Left lung (tissue), 4 donors: ENCODE measurements at regions not wholly inside any gene's neighbourhood (a gene's known extent, or its start where the extent isn't known, plus 50 kb on each side); places are given as distances from the start of the nearest gene placed in this dataset.
"Not testable (repeated sequence)": the region's sequence is repeated elsewhere in the genome, so short reads cannot be mapped to it uniquely, and the experiment has no call there.

Source experiments
- ATAC-seq: fragments of 200-7000 bp; cut with Tn5 transposase; one replicate; pipeline ENCODE4 v1.9.1; 2020; ENCODE audit warnings: moderate library complexity
- DNase-seq, 4 donors: peaks; one replicate each; pipeline ENCODE4 v3.0.0-alpha.2; 2013 to 2020
- H3K27ac ChIP-seq, 2 donors: fragments of 200-600 bp; sonication (generic) in 1 of 2; one replicate each; pipeline versions ENCODE4 v1.5.0 to v1.8.0; 2020 to 2021
- H3K27me3 ChIP-seq, 2 donors: fragments of 200-600 bp; sonication (generic) in 1 of 2; one replicate each; pipeline versions ENCODE4 v1.5.0 to v1.8.0; 2020 to 2021
- H3K36me3 ChIP-seq, 2 donors: fragments of 200-600 bp; sonication (generic) in 1 of 2; one replicate each; pipeline versions ENCODE4 v1.5.0 to v1.8.0; 2020 to 2021
- H3K4me1 ChIP-seq, 2 donors: fragments of 200-600 bp; one replicate each; pipeline ENCODE4 v1.8.0; 2021
- H3K4me3 ChIP-seq, 2 donors: fragments of 200-600 bp; sonication (generic) in 1 of 2; one replicate each; pipeline versions ENCODE4 v1.5.0 to v1.8.0; 2020 to 2021; ENCODE audit warnings: mild to moderate bottlenecking in 1 of 2
- H3K9me3 ChIP-seq, 2 donors: fragments of 200-600 bp; sonication (generic) in 1 of 2; one replicate each; pipeline versions ENCODE4 v1.5.0 to v1.8.0; 2020 to 2021
- CTCF ChIP-seq, 2 donors: fragments of 200-600 bp; sonication (generic) in 1 of 2; IDR thresholded peaks; one replicate each; pipeline versions ENCODE4 v1.5.0 to v1.8.0; 2021; ENCODE audit warnings: antibody characterized with exemption in 2 of 2
- intact Hi-C, 2 donors: fragments of 100-400 bp; cut with DNase I; formaldehyde crosslinking; loops; one replicate each; pipeline versions ENCODE4 v1.11.2 to v1.14.2; 2022
- donor health status: DM: no; HTN: yes; CAD: no.
- donor health status: DM: no; HTN: no; CAD: no.

DNA sequence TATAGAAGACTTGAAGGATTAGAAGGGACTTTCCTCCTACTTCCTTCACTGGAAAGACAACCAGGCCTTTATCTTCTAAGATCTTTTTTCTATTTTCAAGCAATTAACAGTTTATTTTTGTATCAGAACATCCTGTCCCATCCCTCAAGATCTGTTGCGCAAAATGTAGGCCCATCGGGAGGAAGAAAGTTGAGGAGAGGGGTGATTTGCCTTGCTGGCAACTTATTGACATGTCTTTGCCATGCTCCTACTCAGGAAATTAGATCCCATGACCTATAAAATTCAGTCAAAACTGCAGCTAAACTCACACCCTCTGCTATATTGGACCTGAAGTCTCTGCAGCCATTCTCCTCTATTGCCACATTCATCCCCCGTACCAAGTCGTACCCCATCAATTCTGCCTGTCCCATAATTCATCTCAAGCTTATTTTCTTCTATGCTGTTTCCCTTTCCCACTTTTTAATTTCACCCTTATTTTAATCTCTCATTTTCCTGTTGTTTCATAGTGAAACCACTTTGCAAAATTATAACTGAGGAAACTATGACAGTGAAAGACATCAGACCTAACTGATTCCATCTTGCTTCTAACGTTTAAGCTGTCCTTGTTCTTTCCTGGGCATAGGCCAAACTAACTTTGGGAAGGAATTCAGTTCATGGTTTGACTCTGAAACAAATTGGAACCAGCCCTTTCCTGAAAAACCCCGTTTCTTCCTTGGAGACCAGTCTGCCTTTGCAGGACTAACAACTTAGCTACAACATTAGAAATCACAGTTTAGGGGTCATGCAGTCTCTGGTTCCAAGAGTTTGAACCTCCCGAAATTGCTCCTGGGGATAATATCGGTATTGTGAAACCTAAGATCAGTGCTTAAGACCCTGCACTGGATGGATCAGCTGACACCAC lies 195.7 kb upstream of the PTBP2 start:
- no peak overlapping the region for H3K4me3 ChIP-seq

GRCh38 chr1:96528672-96529071 lies 192.9 kb upstream of the PTBP2 start:
- ATAC-seq, H3K4me1 ChIP-seq, H3K36me3 ChIP-seq, DNase-seq, H3K27ac ChIP-seq, H3K4me3 ChIP-seq, intact Hi-C loops, H3K27me3 ChIP-seq: not testable (repeated sequence)
- H3K9me3 ChIP-seq = peaks cover 0 to 14% of the 10 kb centered on the region in 2 donors

More for the DNA sequence above, 195.7 kb upstream of the PTBP2 start:
- no peak for ATAC-seq
- no peak for DNase-seq
- intact Hi-C loops = no loop called here
- no peak overlapping the region for H3K27ac ChIP-seq
- H3K4me1 ChIP-seq = no peaks in the 10 kb centered on the region
- no peaks in the 10 kb centered on the region for H3K36me3 ChIP-seq
- TF ChIP-seq CTCF (IDR thresholded peaks at IDR 0.05) = no peak
- H3K27me3 ChIP-seq = no peaks in the 10 kb centered on the region
- H3K9me3 ChIP-seq = peaks cover 0 to 14% of the 10 kb centered on the region in 2 donors

GRCh38 chr1:96533820-96534219 lies 187.8 kb upstream of the PTBP2 start:
- intact Hi-C loops = no loop called here
- DNase-seq (no peak), ATAC-seq (no peak)
- TF ChIP-seq CTCF (IDR thresholded peaks at IDR 0.05) = no peak
- H3K4me1 ChIP-seq = no peaks in the 10 kb centered on the region
- H3K27me3 ChIP-seq = no peaks in the 10 kb centered on the region
- no peak overlapping the region for H3K4me3 ChIP-seq
- H3K9me3 ChIP-seq = peaks cover 0 to 6% of the 10 kb centered on the region in 2 donors
- no peaks in the 10 kb centered on the region for H3K36me3 ChIP-seq
- no peak overlapping the region for H3K27ac ChIP-seq

DNA sequence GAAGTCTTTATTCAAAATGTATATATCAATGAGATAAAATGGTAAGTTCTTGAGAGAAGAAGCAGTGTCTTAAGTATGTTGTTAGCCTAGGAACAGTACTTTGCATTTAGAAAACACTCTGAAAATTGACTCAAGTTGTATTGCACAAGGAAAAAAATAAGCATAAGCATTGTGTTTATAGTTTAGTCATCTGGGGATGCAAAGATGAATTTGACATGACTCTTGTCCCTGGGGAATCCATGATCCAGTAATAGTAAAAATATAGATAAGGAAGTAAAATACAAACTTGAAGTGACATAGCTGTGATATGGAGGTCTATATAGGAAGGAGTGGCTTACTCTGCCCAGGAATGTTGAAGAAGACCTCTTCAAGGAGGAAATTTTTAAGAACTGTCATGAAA lies 185.0 kb upstream of the PTBP2 start:
- ATAC-seq = no peak
- no peak for DNase-seq
- Histone ChIP-seq H3K9me3 (no peaks in the 10 kb centered on the region), H3K4me3 (no peak overlapping the region), H3K27me3 (no peaks in the 10 kb centered on the region), H3K27ac (no peak overlapping the region), H3K4me1 (no peaks in the 10 kb centered on the region), H3K36me3 (no peaks in the 10 kb centered on the region)
- intact Hi-C loops = no loop called here
- TF ChIP-seq CTCF (IDR thresholded peaks at IDR 0.05) = no peak

GRCh38 chr1:96538111-96538641 lies 183.4 kb upstream of the PTBP2 start:
- Histone ChIP-seq H3K36me3 (no peaks in the 10 kb centered on the region), H3K4me3 (no peak overlapping the region), H3K9me3 (no peaks in the 10 kb centered on the region), H3K27me3 (no peaks in the 10 kb centered on the region), H3K27ac (peak overlapping the region; percentile 27 to 66), H3K4me1 (no peaks in the 10 kb centered on the region)
- peak in 2 of 4 donors; percentile 52 for DNase-seq
- no peak for TF ChIP-seq CTCF (IDR thresholded peaks at IDR 0.05)
- ATAC-seq = peak; percentile 90
- intact Hi-C loops = no loop called here
